Prostate gland (tissue), 2 donors: ENCODE measurements at regions not wholly inside any gene's neighbourhood (a gene's known extent, or its start where the extent isn't known, plus 50 kb on each side); places are given as distances from the start of the nearest gene placed in this dataset.

ENCODE experiments used
- DNase-seq: peaks from one replicate; pipeline ENCODE4 v3.0.0-alpha.2; 2019; ENCODE audit warnings: low spot score
- H3K27ac ChIP-seq, 2 donors: fragments of 200-600 bp; sonication (generic); 2 replicates each; pipeline ENCODE4 v1.5.1; 2017 to 2019
- H3K27me3 ChIP-seq: fragments of 200-600 bp; sonication (generic); replicated peaks from 2 replicates; pipeline ENCODE4 v1.5.1; 2019; ENCODE audit not compliant: insufficient read depth
- H3K36me3 ChIP-seq, 2 donors: fragments of 200-600 bp; sonication (generic); 1 replicate in 1 of 2; 2 replicates in 1 of 2; pipeline versions ENCODE4 v1.5.1 to v1.8.1; 2017 to 2019
- H3K4me1 ChIP-seq: fragments of 200-600 bp; sonication (generic); replicated peaks from 2 replicates; pipeline ENCODE4 v1.5.1; 2019
- H3K4me3 ChIP-seq, 2 donors: fragments of 200-600 bp; sonication (generic); 2 replicates each; pipeline ENCODE4 v1.5.1; 2017 to 2019
- H3K9me3 ChIP-seq: fragments of 200-600 bp; sonication (generic); 2 replicates; pipeline ENCODE4 v1.5.1; 2017
- POLR2A ChIP-seq: fragments of 450-650 bp; IDR thresholded peaks from one replicate; pipeline ENCODE4 v1.6.1; 2016; ENCODE audit warnings: antibody characterized with exemption, mild to moderate bottlenecking
- POLR2AphosphoS5 ChIP-seq: sonication (generic); formaldehyde crosslinking; IDR thresholded peaks from one replicate; pipeline ENCODE4 v1.6.1; 2017; ENCODE audit warnings: antibody characterized with exemption
- WGBS: methylation state at CpG from one replicate; pipeline ENCODE4 v1.1.5; 2018; 5-methylcytosine and 5-hydroxymethylcytosine counted together
- intact Hi-C: fragments of 100-400 bp; cut with DNase I; formaldehyde crosslinking; loops from one replicate; pipeline ENCODE4 v1.14.2; 2022
- TF ChIP-seq, protein P1 (sequence below), 4 experiments: fragments of 200-600 bp in 2 of 4; fragments of 450-650 bp in 2 of 4; sonication (generic) in 2 of 4; IDR thresholded peaks; 1 replicate in 3 of 4; 2 replicates in 1 of 4; pipeline ENCODE4 v1.5.1; 2016 to 2019; ENCODE audit warnings: antibody characterized with exemption in 4 of 4, mild to moderate bottlenecking in 2 of 4, moderate library complexity in 2 of 4

DNA sequence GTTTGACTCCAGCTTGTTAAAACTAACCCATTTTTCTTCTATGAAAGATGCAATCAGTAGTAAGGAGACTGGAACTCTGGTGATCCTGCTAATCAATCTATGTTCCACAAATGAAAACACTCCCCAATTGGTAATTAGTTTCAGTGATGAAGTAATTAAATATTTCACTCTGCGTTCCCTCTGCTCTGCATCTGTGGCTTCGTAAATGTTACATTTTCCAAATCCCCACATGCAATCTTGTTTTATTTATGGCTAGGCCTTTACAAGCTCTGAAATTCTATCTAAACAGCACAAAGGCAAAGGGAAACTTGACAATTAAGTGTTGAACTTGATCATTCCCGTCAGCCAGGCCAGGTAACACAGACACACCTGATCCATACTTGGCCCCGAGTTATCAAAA lies 231.4 kb upstream of the OSR1 start:
- Histone ChIP-seq H3K27ac (no peak overlapping the region), H3K27me3 (no peaks in the 10 kb centered on the region), H3K36me3 (no peaks in the 10 kb centered on the region), H3K4me3 (no peak overlapping the region), H3K4me1 (no peaks in the 10 kb centered on the region), H3K9me3 (no peaks in the 10 kb centered on the region)
- TF ChIP-seq, protein P1, sequence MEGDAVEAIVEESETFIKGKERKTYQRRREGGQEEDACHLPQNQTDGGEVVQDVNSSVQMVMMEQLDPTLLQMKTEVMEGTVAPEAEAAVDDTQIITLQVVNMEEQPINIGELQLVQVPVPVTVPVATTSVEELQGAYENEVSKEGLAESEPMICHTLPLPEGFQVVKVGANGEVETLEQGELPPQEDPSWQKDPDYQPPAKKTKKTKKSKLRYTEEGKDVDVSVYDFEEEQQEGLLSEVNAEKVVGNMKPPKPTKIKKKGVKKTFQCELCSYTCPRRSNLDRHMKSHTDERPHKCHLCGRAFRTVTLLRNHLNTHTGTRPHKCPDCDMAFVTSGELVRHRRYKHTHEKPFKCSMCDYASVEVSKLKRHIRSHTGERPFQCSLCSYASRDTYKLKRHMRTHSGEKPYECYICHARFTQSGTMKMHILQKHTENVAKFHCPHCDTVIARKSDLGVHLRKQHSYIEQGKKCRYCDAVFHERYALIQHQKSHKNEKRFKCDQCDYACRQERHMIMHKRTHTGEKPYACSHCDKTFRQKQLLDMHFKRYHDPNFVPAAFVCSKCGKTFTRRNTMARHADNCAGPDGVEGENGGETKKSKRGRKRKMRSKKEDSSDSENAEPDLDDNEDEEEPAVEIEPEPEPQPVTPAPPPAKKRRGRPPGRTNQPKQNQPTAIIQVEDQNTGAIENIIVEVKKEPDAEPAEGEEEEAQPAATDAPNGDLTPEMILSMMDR (IDR thresholded peaks at IDR 0.05) = no peak
- TF ChIP-seq POLR2A = no peak
- no peak for TF ChIP-seq POLR2AphosphoS5
- 86% methylated on average over 4 of the region's 4 CpGs for WGBS
- intact Hi-C loops = no loop called here
- no peak for DNase-seq

DNA sequence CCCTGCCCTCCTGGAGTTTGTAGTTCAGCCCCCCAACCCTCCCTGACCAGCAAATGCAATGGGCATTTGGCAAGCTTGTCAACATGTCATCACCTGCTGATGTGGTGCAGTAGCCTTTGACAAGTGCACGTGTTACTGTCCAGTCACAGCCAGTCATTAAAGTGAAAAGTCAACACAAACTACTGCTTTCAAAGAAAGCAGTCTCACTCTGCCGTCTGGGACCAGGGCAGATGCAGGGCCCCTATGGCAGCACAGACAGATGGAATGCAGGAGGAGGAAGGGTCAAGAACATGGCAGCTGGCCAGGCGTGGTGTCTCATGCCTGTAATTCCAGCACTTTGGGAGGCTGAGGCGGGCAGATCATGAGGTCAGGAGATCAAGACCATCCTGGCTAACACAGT lies 222.4 kb upstream of the OSR1 start:
- H3K9me3 ChIP-seq = no peaks in the 10 kb centered on the region
- no peak for DNase-seq
- H3K27ac ChIP-seq = no peak overlapping the region
- WGBS = 58% methylated on average over 4 of the region's 4 CpGs
- no peaks in the 10 kb centered on the region for H3K4me1 ChIP-seq
- TF ChIP-seq POLR2AphosphoS5 (no peak), POLR2A (no peak)
- TF ChIP-seq, protein P1 (IDR thresholded peaks at IDR 0.05) = no peak
- no peaks in the 10 kb centered on the region for H3K36me3 ChIP-seq
- no peaks in the 10 kb centered on the region for H3K27me3 ChIP-seq
- intact Hi-C loops = no loop called here
- no peak overlapping the region for H3K4me3 ChIP-seq

DNA sequence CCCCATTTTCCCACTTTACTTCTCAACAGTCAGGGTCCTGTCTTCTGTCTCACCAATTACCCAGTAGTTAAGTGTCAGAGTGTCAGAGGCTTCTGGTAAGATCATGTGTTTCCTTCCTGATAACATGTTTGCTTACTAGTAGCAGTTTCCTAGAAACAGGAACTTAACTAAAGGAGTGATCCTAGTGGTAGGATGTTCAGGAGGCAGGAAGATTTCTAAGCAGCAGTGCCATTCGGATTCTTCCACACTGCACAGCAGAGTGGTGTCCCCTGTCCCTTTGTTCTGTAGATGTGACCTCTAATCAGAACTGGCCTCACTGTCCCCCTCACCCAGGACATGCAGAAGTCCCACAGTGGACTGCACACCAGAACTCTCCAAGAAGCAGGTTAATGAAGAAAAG lies 221.8 kb upstream of the OSR1 start:
- Histone ChIP-seq H3K36me3 (no peaks in the 10 kb centered on the region), H3K9me3 (no peaks in the 10 kb centered on the region), H3K4me3 (no peak overlapping the region), H3K27ac (no peak overlapping the region), H3K4me1 (no peaks in the 10 kb centered on the region), H3K27me3 (no peaks in the 10 kb centered on the region)
- WGBS = 80% methylated on average over 1 of the region's 1 CpG
- no peak for TF ChIP-seq POLR2A
- TF ChIP-seq POLR2AphosphoS5 = no peak
- TF ChIP-seq, protein P1 (IDR thresholded peaks at IDR 0.05) = no peak
- intact Hi-C loops = no loop called here
- DNase-seq = no peak

DNA sequence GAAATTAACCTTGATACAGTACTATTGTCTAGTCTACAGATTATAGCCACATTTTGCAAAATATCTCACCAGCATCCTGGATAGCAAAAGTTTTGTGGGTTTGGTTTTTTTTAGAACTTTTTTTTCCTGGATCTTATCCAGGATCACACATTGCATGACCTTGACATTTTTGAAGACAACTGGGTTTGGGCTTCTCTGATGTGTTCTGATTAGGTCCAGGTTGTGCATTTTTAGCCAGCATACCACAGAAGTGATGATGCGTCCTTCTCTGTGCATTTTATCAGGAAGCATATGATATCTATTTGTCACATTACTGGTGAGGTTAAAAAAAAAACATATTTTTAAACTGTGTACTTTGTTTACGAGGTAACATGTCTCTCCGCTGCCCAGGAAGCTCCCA lies 221.0 kb upstream of the OSR1 start:
- 77% methylated on average over 3 of the region's 3 CpGs for WGBS

DNA sequence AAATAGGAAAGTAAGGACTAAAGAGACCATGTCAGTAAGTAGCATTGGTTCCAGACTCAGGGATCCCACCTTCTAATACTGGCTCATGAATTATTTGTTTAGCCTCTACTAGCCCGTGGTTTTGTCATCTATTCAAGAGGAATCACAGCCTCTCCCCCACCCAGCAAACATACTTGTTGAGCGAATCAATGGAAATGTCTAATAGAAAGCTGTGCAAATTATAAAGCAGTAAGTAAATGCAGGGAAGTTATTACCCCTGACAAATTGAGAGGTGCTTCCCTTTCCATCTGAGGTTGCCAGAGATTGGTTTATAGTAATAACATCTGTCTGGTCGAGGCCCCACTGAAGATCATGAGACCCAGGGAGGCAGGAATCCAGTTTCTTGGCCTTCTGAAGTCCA lies 219.3 kb upstream of the OSR1 start:
- Histone ChIP-seq H3K9me3 (no peaks in the 10 kb centered on the region), H3K36me3 (no peaks in the 10 kb centered on the region), H3K4me1 (no peaks in the 10 kb centered on the region), H3K27ac (no peak overlapping the region), H3K4me3 (no peak overlapping the region), H3K27me3 (no peaks in the 10 kb centered on the region)
- WGBS = 71% methylated on average over 3 of the region's 3 CpGs
- no peak for DNase-seq
- no peak for TF ChIP-seq POLR2AphosphoS5
- no peak for TF ChIP-seq POLR2A
- intact Hi-C loops = no loop called here

More for the DNA sequence above, 221.0 kb upstream of the OSR1 start:
- no peaks in the 10 kb centered on the region for H3K27me3 ChIP-seq
- intact Hi-C loops = no loop called here
- H3K27ac ChIP-seq = no peak overlapping the region
- H3K36me3 ChIP-seq = no peaks in the 10 kb centered on the region
- H3K4me3 ChIP-seq = no peak overlapping the region
- DNase-seq = no peak
- TF ChIP-seq POLR2A (no peak), POLR2AphosphoS5 (no peak)
- TF ChIP-seq, protein P1 (IDR thresholded peaks at IDR 0.05) = no peak
- H3K4me1 ChIP-seq = no peaks in the 10 kb centered on the region
- H3K9me3 ChIP-seq = no peaks in the 10 kb centered on the region
